HepG2 (cell line): ENCODE measurements at regions not wholly inside any gene's neighbourhood (a gene's known extent, or its start where the extent isn't known, plus 50 kb on each side); places are given as distances from the start of the nearest gene placed in this dataset.
"Not testable (repeated sequence)": the region's sequence is repeated elsewhere in the genome, so short reads cannot be mapped to it uniquely, and the experiment has no call there.

ENCODE experiments used
- ATAC-seq: fragments of 200-7000 bp; cut with Tn5 transposase; 3 replicates; pipeline ENCODE4 v1.9.1; 2020; ENCODE audit warnings: mild to moderate bottlenecking, moderate library complexity
- BruUV-seq: library from RNA; stranded (reverse); fragments of 400-500 nt; replicated peaks from 2 replicates; lab custom pipeline; 2021; lab: Mats Ljungman, UMichigan
- CTCF ChIA-PET: fragments of 300-600 bp; formaldehyde crosslinking; extraction: SDS; loops from one replicate; lab custom pipeline; 2021; ENCODE audit warnings: low total read pairs, inconsistent platforms, low intra/inter-chr PET ratio; lab: Yijun Ruan, JAX
- POLR2A ChIA-PET: fragments of 350-600 bp; sonication (Branson Sonifier 250); formaldehyde crosslinking; loops from one replicate; lab custom pipeline; 2020; ENCODE audit warnings: antibody characterized with exemption, inconsistent platforms; lab: Yijun Ruan, JAX
- DNase-seq: peaks from one replicate; pipeline ENCODE4 v3.0.0-alpha.2; 2015; ENCODE audit warnings: low spot score
- FAIRE-seq: peaks from 3 replicates; lab custom pipeline; 2011; peaks lifted over from hg19 to GRCh38; lab: Jason Lieb, UNC
- H2AFZ ChIP-seq: one replicate; pipeline ENCODE4 v1.6.1; 2011; ENCODE audit warnings: low read length, inconsistent platforms
- H3K27ac ChIP-seq: fragments of 300-600 bp; 3 replicates; pipeline ENCODE4 v1.8.0; 2011; ENCODE audit warnings: mixed run types, mild to moderate bottlenecking, mixed read lengths, low read length, inconsistent platforms; ENCODE audit not compliant: insufficient read depth; ENCODE audit errors: extremely low read length
- H3K27me3 ChIP-seq, 2 experiments: fragments of 200-600 bp in 1 of 2; 2 replicates in 1 of 2; 3 replicates in 1 of 2; pipeline versions ENCODE4 v1.6.0 to v1.8.0; 2011; ENCODE audit warnings: low read length in 2 of 2, mild to moderate bottlenecking in 2 of 2, moderate library complexity in 2 of 2, inconsistent platforms in 1 of 2; ENCODE audit not compliant: insufficient read depth in 2 of 2, control insufficient read depth in 1 of 2
- H3K36me3 ChIP-seq, 2 experiments: fragments of 200-600 bp in 1 of 2; replicated peaks in 1 of 2; 2 replicates in 1 of 2; 3 replicates in 1 of 2; pipeline versions ENCODE4 v1.5.1 to v1.8.0; 2011; ENCODE audit warnings: low read length in 2 of 2, inconsistent platforms in 1 of 2; ENCODE audit not compliant: insufficient read depth in 2 of 2, control insufficient read depth in 1 of 2
- H3K4me1 ChIP-seq: 2 replicates; pipeline ENCODE4 v1.5.1; 2012; ENCODE audit warnings: low read length, inconsistent platforms; ENCODE audit not compliant: insufficient read depth
- H3K4me2 ChIP-seq: 2 replicates; pipeline ENCODE4 v1.6.0; 2011; ENCODE audit warnings: low read depth, low read length, inconsistent platforms
- H3K4me3 ChIP-seq, 3 experiments: fragments of 200-600 bp in 1 of 3; sonication (generic), shearing (Covaris generic) in 1 of 3; replicated peaks in 1 of 3; 2 replicates each; pipeline ENCODE4 v1.5.1; 2011 to 2016; ENCODE audit warnings: low read length in 3 of 3, inconsistent platforms in 2 of 3, low read depth in 2 of 3, mild to moderate bottlenecking in 2 of 3, control low read depth in 1 of 3, mixed read lengths in 1 of 3; ENCODE audit not compliant: insufficient read depth in 1 of 3
- H3K79me2 ChIP-seq: one replicate; pipeline ENCODE4 v1.6.1; 2011; ENCODE audit warnings: low read length, inconsistent platforms; ENCODE audit not compliant: insufficient read depth
- H3K9ac ChIP-seq: 2 replicates; pipeline ENCODE4 v1.6.0; 2011; ENCODE audit warnings: mild to moderate bottlenecking, low read depth, low read length, inconsistent platforms; ENCODE audit not compliant: insufficient read depth
- H3K9me3 ChIP-seq: 2 replicates; pipeline ENCODE4 v1.5.1; 2012; ENCODE audit warnings: mild to moderate bottlenecking, low read length
- H4K20me1 ChIP-seq: 2 replicates; pipeline ENCODE4 v1.6.0; 2011; ENCODE audit warnings: inconsistent platforms, mild to moderate bottlenecking, low read length, moderate library complexity; ENCODE audit not compliant: insufficient read depth
- CREM ChIP-seq, 2 experiments: sonication (generic) in 1 of 2; formaldehyde crosslinking in 1 of 2; IDR thresholded peaks; 2 replicates each; pipeline versions ENCODE4 v1.4.0 to v1.6.1; 2016 to 2020; ENCODE audit warnings: antibody characterized with exemption in 1 of 2, mild to moderate bottlenecking in 1 of 2, missing genetic modification reagents in 1 of 2
- EHMT2 ChIP-seq: fragments of 200-600 bp; sonication (generic); IDR thresholded peaks from 2 replicates; pipeline ENCODE4 v1.7.0; 2017; ENCODE audit warnings: antibody characterized with exemption, low read depth, low read length, borderline replicate concordance
- FLYWCH1 ChIP-seq: sonication (generic); formaldehyde crosslinking; IDR thresholded peaks from 2 replicates; pipeline ENCODE4 v1.8.1; 2023; ENCODE audit warnings: mild to moderate bottlenecking, missing genetic modification reagents
- KLF16 ChIP-seq, 2 experiments: sonication (generic) in 1 of 2; formaldehyde crosslinking in 1 of 2; IDR thresholded peaks; 2 replicates each; pipeline versions ENCODE4 v1.6.1 to v1.8.0; 2016 to 2023; ENCODE audit warnings: missing genetic modification reagents in 2 of 2, missing compliant biosample characterization in 1 of 2
- MAFG ChIP-seq: sonication (generic); formaldehyde crosslinking; IDR thresholded peaks from 2 replicates; pipeline ENCODE4 v1.5.1; 2020; ENCODE audit warnings: mild to moderate bottlenecking, missing genetic modification reagents
- POLR2A ChIP-seq, 2 experiments: IDR thresholded peaks; 2 replicates each; pipeline ENCODE4 v1.6.1; 2011; ENCODE audit warnings: low read depth in 2 of 2, low read length in 2 of 2, mild to moderate bottlenecking in 1 of 2, moderate library complexity in 1 of 2; ENCODE audit not compliant: insufficient read depth in 1 of 2
- POLR2G ChIP-seq: fragments of 200-400 bp; formaldehyde crosslinking; IDR thresholded peaks from 2 replicates; pipeline ENCODE4 v1.6.1; 2018; ENCODE audit warnings: mild to moderate bottlenecking, low read depth, low read length, moderate library complexity
- SAP130 ChIP-seq: IDR thresholded peaks from 2 replicates; pipeline ENCODE4 v1.6.1; 2016; ENCODE audit warnings: low read depth
- SMAD9 ChIP-seq: sonication (generic); formaldehyde crosslinking; IDR thresholded peaks from 2 replicates; pipeline ENCODE4 v1.5.1; 2020; ENCODE audit warnings: mild to moderate bottlenecking, missing genetic modification reagents
- ZFP62 ChIP-seq: sonication (generic); formaldehyde crosslinking; IDR thresholded peaks from 2 replicates; pipeline ENCODE4 v1.4.0; 2020; ENCODE audit warnings: missing genetic modification reagents
- ZNF335 ChIP-seq: sonication (generic); formaldehyde crosslinking; IDR thresholded peaks from 2 replicates; pipeline ENCODE4 v1.4.0; 2020; ENCODE audit warnings: missing genetic modification reagents
- ZNF652 ChIP-seq: IDR thresholded peaks from 2 replicates; pipeline ENCODE4 v1.6.1; 2016; ENCODE audit warnings: low read depth, borderline replicate concordance
- WGBS: methylation state at CpG from one replicate; pipeline ENCODE4 v1.1.6; 2017; ENCODE audit warnings: low lambda C conversion rate; 5-methylcytosine and 5-hydroxymethylcytosine counted together
- in situ Hi-C: cut with HindIII; loops from 2 replicates; pipeline ENCODE4 v1.10.0; 2017; ENCODE audit warnings: low pct_unique_long_range_greater_than_20kb; ENCODE audit not compliant: extremely low pct_ligation_motif_present
- intact Hi-C: fragments of 100-400 bp; cut with micrococcal nuclease; formaldehyde crosslinking; loops from one replicate; pipeline ENCODE4 v1.10.0; 2022; ENCODE audit not compliant: unreplicated experiment
- TF ChIP-seq, protein P1 (sequence below): sonication (generic); formaldehyde crosslinking; IDR thresholded peaks from 2 replicates; pipeline ENCODE4 v1.4.0; 2020; ENCODE audit warnings: missing genetic modification reagents
- TF ChIP-seq, protein P2 (sequence below): IDR thresholded peaks from 2 replicates; pipeline ENCODE4 v1.6.1; 2018; ENCODE audit warnings: missing genetic modification reagents, mild to moderate bottlenecking, missing compliant biosample characterization
- TF ChIP-seq, protein P3 (sequence below): sonication (generic); formaldehyde crosslinking; IDR thresholded peaks from 2 replicates; pipeline ENCODE4 v1.8.1; 2023; ENCODE audit warnings: missing genetic modification reagents, mild to moderate bottlenecking, borderline replicate concordance
- TF ChIP-seq, protein P4 (sequence below): sonication (generic); formaldehyde crosslinking; IDR thresholded peaks from 2 replicates; pipeline ENCODE4 v1.4.0; 2020; ENCODE audit warnings: missing genetic modification reagents

DNA sequence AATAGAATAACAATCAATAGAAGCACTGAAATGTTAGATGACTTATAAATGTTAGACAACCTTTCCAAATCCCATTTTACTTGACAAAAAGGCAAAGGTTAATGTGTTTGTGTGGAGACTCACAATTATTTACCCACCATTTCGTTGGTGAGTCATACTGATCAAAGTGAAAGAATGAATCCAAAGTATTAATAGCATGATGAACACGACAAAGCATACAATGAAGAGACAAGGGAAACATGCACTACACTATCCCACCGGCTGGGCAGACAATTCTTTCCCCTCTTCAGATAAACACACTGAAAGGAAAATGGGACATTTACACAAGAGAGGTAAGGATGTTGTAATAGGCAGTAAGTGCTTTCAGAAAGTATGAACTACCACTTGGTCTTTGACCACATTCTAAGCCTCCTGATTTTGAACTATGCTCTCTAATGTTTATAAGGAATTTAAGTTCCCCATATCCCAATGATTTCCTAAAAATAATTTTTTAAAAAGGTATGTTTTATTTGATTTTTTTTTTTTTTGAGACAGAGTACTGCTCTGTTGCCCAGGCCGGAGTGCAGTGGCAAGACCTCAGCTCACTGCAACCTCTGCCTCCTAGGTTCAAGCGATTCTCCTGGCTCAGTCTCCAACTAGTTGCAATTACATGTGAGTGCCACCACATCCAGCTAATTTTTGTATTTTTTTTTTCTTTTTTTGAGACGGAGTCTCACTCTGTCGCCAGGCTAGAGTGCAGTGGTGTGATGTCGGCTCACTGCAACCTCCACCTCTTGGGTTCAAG lies 70.5 kb downstream of the MDH2 start (continued):
- TF ChIP-seq, protein P1, sequence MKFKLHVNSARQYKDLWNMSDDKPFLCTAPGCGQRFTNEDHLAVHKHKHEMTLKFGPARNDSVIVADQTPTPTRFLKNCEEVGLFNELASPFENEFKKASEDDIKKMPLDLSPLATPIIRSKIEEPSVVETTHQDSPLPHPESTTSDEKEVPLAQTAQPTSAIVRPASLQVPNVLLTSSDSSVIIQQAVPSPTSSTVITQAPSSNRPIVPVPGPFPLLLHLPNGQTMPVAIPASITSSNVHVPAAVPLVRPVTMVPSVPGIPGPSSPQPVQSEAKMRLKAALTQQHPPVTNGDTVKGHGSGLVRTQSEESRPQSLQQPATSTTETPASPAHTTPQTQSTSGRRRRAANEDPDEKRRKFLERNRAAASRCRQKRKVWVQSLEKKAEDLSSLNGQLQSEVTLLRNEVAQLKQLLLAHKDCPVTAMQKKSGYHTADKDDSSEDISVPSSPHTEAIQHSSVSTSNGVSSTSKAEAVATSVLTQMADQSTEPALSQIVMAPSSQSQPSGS (CRISPR knock-in tag): 0 out of 2 replicates have a peak, but pooled peaks have one; percentile 26
- TF ChIP-seq ZNF335 (CRISPR knock-in tag) (0 out of 2 replicates have a peak, but pooled peaks have one; percentile 31), POLR2A (IDR thresholded peaks at IDR 0.05; ENCODE audit: insufficient read depth in 1 of 2, low read depth in 2 of 2, low read length in 2 of 2) (0 out of 4 replicates have a peak, but pooled peaks of 1 of the 2 experiments have one; percentile 31), KLF16 (CRISPR knock-in tag; IDR thresholded peaks at IDR 0.05) (0 out of 4 replicates have a peak, but pooled peaks of 1 of the 2 experiments have one; percentile 32), CREM (IDR thresholded peaks at IDR 0.05) (peak; percentile 82)
- TF ChIP-seq, protein P2, sequence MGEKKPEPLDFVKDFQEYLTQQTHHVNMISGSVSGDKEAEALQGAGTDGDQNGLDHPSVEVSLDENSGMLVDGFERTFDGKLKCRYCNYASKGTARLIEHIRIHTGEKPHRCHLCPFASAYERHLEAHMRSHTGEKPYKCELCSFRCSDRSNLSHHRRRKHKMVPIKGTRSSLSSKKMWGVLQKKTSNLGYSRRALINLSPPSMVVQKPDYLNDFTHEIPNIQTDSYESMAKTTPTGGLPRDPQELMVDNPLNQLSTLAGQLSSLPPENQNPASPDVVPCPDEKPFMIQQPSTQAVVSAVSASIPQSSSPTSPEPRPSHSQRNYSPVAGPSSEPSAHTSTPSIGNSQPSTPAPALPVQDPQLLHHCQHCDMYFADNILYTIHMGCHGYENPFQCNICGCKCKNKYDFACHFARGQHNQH: 0 out of 2 replicates have a peak, but pooled peaks have one; percentile 37
- TF ChIP-seq CREM (CRISPR knock-in tag; IDR thresholded peaks at IDR 0.05): not testable (repeated sequence)

DNA sequence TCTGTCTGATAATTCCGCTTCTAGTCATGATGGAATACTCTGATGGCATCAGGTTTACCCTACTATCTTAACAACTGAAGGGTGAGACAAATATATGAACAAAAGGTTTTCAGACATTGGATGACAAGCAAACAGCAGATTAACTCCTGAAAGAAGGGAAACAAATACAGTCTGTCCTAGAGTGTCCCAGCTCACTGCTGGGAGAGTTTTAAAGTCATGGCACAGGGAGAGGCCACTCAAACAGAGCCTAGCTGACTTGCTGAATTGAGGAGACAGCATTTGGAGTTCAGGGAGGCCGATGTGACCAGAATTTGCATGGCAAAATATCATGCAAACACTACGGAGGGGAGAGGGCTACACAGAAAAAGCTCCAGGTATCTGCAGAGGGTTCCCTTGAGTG lies 73.1 kb downstream of the MDH2 start:
- Histone ChIP-seq H3K27me3 (no peaks in the 10 kb centered on the region), H3K4me1 (peaks cover 82% of the 10 kb centered on the region), H3K9me3 (no peaks in the 10 kb centered on the region), H3K4me2 (peak overlapping the region; percentile 67), H3K79me2 (no peaks in the 10 kb centered on the region), H2AFZ (peak overlapping the region; percentile 81), H3K9ac (peak overlapping the region; percentile 48; the same call in 1 of the 2 replicates), H4K20me1 (no peaks in the 10 kb centered on the region), H3K36me3 (no peaks in the 10 kb centered on the region), H3K27ac (peak overlapping the region; percentile 69), H3K4me3 (no peak overlapping the region)
- in situ Hi-C loops (no loop called here), intact Hi-C loops (no loop called here)
- WGBS: 33% methylated on average over 3 of the region's 3 CpGs
- DNase-seq (peak; percentile 54), ATAC-seq (peak; percentile 45), FAIRE-seq (no peak)
- ChIA-PET POLR2A (interaction anchor here (0.7 to 2.5 kb wide), 2 partner anchors 12 to 15 kb away, joined by 4 to 6 read pairs; no protein-coding TSS in a partner anchor), CTCF (no interaction called here)
- no TSS peak for BruUV-seq
- TF ChIP-seq, protein P3, sequence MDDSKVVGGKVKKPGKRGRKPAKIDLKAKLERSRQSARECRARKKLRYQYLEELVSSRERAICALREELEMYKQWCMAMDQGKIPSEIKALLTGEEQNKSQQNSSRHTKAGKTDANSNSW (CRISPR knock-in tag): no peak
- TF ChIP-seq SAP130 (CRISPR knock-in tag): peak; percentile 28; the same call in 1 of the 2 replicates
- TF ChIP-seq, protein P4, sequence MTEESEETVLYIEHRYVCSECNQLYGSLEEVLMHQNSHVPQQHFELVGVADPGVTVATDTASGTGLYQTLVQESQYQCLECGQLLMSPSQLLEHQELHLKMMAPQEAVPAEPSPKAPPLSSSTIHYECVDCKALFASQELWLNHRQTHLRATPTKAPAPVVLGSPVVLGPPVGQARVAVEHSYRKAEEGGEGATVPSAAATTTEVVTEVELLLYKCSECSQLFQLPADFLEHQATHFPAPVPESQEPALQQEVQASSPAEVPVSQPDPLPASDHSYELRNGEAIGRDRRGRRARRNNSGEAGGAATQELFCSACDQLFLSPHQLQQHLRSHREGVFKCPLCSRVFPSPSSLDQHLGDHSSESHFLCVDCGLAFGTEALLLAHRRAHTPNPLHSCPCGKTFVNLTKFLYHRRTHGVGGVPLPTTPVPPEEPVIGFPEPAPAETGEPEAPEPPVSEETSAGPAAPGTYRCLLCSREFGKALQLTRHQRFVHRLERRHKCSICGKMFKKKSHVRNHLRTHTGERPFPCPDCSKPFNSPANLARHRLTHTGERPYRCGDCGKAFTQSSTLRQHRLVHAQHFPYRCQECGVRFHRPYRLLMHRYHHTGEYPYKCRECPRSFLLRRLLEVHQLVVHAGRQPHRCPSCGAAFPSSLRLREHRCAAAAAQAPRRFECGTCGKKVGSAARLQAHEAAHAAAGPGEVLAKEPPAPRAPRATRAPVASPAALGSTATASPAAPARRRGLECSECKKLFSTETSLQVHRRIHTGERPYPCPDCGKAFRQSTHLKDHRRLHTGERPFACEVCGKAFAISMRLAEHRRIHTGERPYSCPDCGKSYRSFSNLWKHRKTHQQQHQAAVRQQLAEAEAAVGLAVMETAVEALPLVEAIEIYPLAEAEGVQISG (CRISPR knock-in tag): peak; percentile 71
- TF ChIP-seq EHMT2: no peak
- TF ChIP-seq SMAD9 (CRISPR knock-in tag): no peak
- no peak for TF ChIP-seq FLYWCH1 (CRISPR knock-in tag)
- 0 out of 2 replicates have a peak, but pooled peaks have one; percentile 43 for TF ChIP-seq POLR2G
- peak; percentile 68; the same call in 1 of the 2 replicates for TF ChIP-seq ZNF652 (CRISPR knock-in tag)
- no peak for TF ChIP-seq MAFG (CRISPR knock-in tag)
- TF ChIP-seq ZFP62 (CRISPR knock-in tag): no peak
